CD8-positive, alpha-beta memory T cell (primary cell): ENCODE measurements at regions not wholly inside any gene's neighbourhood (a gene's known extent, or its start where the extent isn't known, plus 50 kb on each side); places are given as distances from the start of the nearest gene placed in this dataset.
A peak's percentile ranks its signal among the peaks of the same experiment; 100 is the strongest.

Source experiments
- CTCF ChIA-PET: fragments of 350-600 bp; sonication (Branson Sonifier 250); formaldehyde crosslinking; loops from one replicate; lab custom pipeline; 2021; ENCODE audit warnings: antibody characterized with exemption; lab: Charles Lee
- POLR2A ChIA-PET: fragments of 350-600 bp; sonication (Branson Sonifier 250); formaldehyde crosslinking; loops from one replicate; lab custom pipeline; 2021; ENCODE audit warnings: antibody characterized with exemption; lab: Charles Lee
- DNase-seq, 5 donors: peaks; one replicate each; pipeline versions ENCODE4 v3.0.0 to v3.0.0-alpha.2; 2020 to 2022; ENCODE audit warnings: mixed read lengths in 1 of 5
- H3K27ac ChIP-seq: one replicate; pipeline ENCODE4 v1.7.0; 2013; ENCODE audit warnings: low read depth, mild to moderate bottlenecking, low read length, moderate library complexity
- H3K27me3 ChIP-seq: 2 replicates; pipeline ENCODE4 v1.7.0; 2013; ENCODE audit warnings: low read length, mild to moderate bottlenecking; ENCODE audit not compliant: insufficient read depth, poor library complexity, severe bottlenecking
- H3K36me3 ChIP-seq: 2 replicates; pipeline ENCODE4 v1.7.0; 2013; ENCODE audit warnings: mild to moderate bottlenecking, low read length, moderate library complexity; ENCODE audit not compliant: insufficient read depth
- H3K4me1 ChIP-seq: 2 replicates; pipeline ENCODE4 v1.7.0; 2013; ENCODE audit warnings: mild to moderate bottlenecking, low read length, moderate library complexity; ENCODE audit not compliant: insufficient read depth
- H3K4me3 ChIP-seq: 2 replicates; pipeline ENCODE4 v1.7.0; 2013; ENCODE audit warnings: mild to moderate bottlenecking, low read length
- H3K9me3 ChIP-seq: 2 replicates; pipeline ENCODE4 v1.7.0; 2013; ENCODE audit warnings: mild to moderate bottlenecking, low read length
- H3K27ac Mint-ChIP-seq, 8 donors: one replicate each; pipeline ENCODE4 v1.8.0; 2020 to 2021; ENCODE audit warnings: mixed read lengths in 8 of 8, mild to moderate bottlenecking in 6 of 8, inconsistent platforms in 3 of 8, moderate library complexity in 3 of 8
- H3K27me3 Mint-ChIP-seq, 2 donors: one replicate each; pipeline ENCODE4 v1.8.0; 2020 to 2021; ENCODE audit warnings: mixed read lengths in 2 of 2, mild to moderate bottlenecking in 1 of 2, moderate library complexity in 1 of 2
- H3K36me3 Mint-ChIP-seq, 3 donors: one replicate each; pipeline ENCODE4 v1.8.0; 2020 to 2021; ENCODE audit warnings: mixed read lengths in 3 of 3, inconsistent platforms in 1 of 3, mild to moderate bottlenecking in 1 of 3
- H3K4me1 Mint-ChIP-seq, 3 donors: one replicate each; pipeline ENCODE4 v1.8.0; 2020 to 2021; ENCODE audit warnings: mixed read lengths in 3 of 3, inconsistent platforms in 1 of 3, mild to moderate bottlenecking in 1 of 3
- H3K4me3 Mint-ChIP-seq, 7 donors: one replicate each; pipeline ENCODE4 v1.8.0; 2020 to 2021; ENCODE audit warnings: mixed read lengths in 7 of 7, mild to moderate bottlenecking in 6 of 7, moderate library complexity in 4 of 7, inconsistent platforms in 2 of 7
- H3K9me3 Mint-ChIP-seq, 5 donors: one replicate each; pipeline ENCODE4 v1.8.0; 2020 to 2022; ENCODE audit warnings: mixed read lengths in 5 of 5, mild to moderate bottlenecking in 3 of 5, moderate library complexity in 2 of 5, inconsistent platforms in 1 of 5

DNA sequence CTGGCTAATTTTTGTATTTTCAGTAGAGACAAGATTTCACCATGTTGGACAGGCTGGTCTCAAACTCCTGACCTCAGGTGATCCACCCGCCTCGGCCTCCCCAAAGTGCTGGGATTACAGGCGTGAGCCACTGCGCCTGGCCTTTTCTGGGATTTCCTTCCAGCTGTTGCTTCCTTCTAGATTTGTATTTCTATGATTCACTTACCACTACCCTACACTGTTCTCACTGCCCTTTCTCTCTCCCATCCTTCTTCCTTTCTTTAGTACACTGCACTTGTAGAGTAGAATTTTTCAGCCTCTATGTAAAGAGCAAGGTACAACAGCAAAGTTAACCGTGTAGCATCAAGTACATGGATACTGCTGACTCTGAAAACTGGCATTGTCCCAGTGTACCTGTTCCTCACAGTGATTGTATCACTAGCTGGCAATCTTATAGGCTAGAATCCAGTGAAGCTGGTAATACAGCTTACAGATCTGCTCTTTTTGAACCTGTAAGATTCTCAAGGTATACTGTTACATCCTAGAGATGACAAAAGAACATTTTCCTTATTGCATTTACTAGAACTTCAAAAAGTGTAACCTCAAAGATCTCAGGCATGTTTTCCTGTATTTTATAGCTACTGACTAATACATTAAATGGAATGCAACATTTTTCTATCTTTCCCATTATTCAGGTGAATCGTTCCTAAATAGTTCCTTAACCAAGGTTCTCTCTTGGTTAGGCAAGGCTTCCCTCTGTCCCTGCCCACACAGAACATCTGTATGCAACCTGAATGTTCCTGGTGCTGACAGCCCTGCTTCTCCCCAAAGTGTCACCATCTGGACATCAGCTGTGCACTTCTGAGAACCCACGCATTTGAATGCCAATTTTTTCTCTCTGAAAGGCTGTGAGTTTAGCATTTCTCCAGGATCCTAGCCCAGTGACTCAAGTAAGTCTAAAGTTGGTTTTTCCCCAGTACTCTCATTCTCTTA is 74.1 kb upstream of the RAP2B start:
- H3K27me3 ChIP-seq = no peaks in the 10 kb centered on the region
- no peak for DNase-seq
- no peaks in the 10 kb centered on the region for H3K36me3 Mint-ChIP-seq
- no peak overlapping the region for H3K4me3 ChIP-seq
- peaks cover 3 to 12% of the 10 kb centered on the region in 2 donors for H3K27me3 Mint-ChIP-seq
- no peak overlapping the region for H3K27ac ChIP-seq
- no peaks in the 10 kb centered on the region for H3K9me3 ChIP-seq
- H3K4me1 ChIP-seq = peaks cover 14% of the 10 kb centered on the region
- peaks cover 8 to 15% (median 11%) of the 10 kb centered on the region in 3 donors for H3K4me1 Mint-ChIP-seq
- POLR2A ChIA-PET = no interaction called here
- H3K36me3 ChIP-seq = no peaks in the 10 kb centered on the region
- peak overlapping the region in 1 of 7 donors; percentile 0 for H3K4me3 Mint-ChIP-seq
- H3K27ac Mint-ChIP-seq = no peak overlapping the region
- CTCF ChIA-PET = interaction anchor here (1.2 kb wide), 1 partner anchor 75 kb away, joined by 3 read pairs; the partner anchor contains the start of gene RAP2B
- no peaks in the 10 kb centered on the region for H3K9me3 Mint-ChIP-seq

DNA sequence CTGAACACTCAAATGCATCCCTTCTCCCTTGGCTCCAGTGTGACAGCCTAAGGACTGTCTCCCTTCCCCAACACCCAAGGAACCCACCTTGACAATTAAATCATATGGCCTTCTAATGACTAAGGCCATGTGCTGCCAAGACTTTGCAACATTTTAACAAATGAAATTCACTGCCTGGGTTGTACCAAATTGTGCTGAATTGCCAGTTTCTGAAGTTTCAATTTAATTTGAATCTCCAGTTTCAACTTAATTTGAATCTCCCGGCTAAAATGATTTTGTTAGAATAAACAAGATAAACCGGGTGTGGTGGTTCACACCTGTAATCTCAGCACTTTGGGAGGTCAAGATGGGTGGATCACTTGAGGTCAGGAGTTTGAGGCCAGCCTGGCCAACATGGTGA is 72.4 kb upstream of the RAP2B start:
- Mint-ChIP-seq H3K4me1 (peaks cover 8 to 15% (median 11%) of the 10 kb centered on the region in 3 donors), H3K4me3 (no peak overlapping the region), H3K36me3 (no peaks in the 10 kb centered on the region), H3K27me3 (peaks cover 3 to 7% of the 10 kb centered on the region in 2 donors), H3K27ac (no peak overlapping the region), H3K9me3 (no peaks in the 10 kb centered on the region)
- Histone ChIP-seq H3K27ac (no peak overlapping the region), H3K4me3 (no peak overlapping the region), H3K27me3 (no peaks in the 10 kb centered on the region), H3K9me3 (no peaks in the 10 kb centered on the region), H3K4me1 (peaks cover 14% of the 10 kb centered on the region), H3K36me3 (no peaks in the 10 kb centered on the region)
- no peak for DNase-seq
- POLR2A ChIA-PET = no interaction called here
- CTCF ChIA-PET = no interaction called here

DNA sequence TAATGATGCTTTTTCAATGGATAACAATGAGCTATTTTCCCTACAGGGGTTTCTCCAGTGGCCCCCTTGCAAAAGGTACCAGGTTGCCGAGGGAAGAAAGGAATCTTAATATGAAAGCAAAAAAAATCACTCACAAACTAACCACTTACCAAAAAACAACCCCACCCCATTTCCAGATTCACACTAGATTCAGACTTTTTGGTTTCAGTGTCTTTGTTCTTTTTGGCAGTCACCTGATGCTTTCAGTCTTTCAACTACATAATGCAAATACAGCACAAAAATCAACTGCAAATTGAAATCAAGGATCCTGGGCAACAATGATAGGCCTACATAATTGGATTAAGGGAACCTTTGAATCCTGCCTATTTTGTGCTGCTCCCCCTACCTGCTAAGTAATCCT is 71.1 kb upstream of the RAP2B start:
- ChIA-PET POLR2A (no interaction called here), CTCF (no interaction called here)

GRCh38 chr3:153093629-153094028 is 68.4 kb upstream of the RAP2B start:
- no peak for DNase-seq
- Histone ChIP-seq H3K36me3 (no peaks in the 10 kb centered on the region), H3K9me3 (no peaks in the 10 kb centered on the region), H3K4me1 (peaks cover 14% of the 10 kb centered on the region), H3K27ac (no peak overlapping the region), H3K27me3 (no peaks in the 10 kb centered on the region), H3K4me3 (no peak overlapping the region)
- H3K9me3 Mint-ChIP-seq = no peaks in the 10 kb centered on the region
- ChIA-PET POLR2A (no interaction called here), CTCF (no interaction called here)
- peaks cover 0 to 2% of the 10 kb centered on the region in 2 donors for H3K27me3 Mint-ChIP-seq
- peak overlapping the region in 1 of 8 donors; percentile 27 for H3K27ac Mint-ChIP-seq
- H3K4me1 Mint-ChIP-seq = peaks cover 8 to 15% (median 11%) of the 10 kb centered on the region in 3 donors
- H3K36me3 Mint-ChIP-seq = no peaks in the 10 kb centered on the region
- H3K4me3 Mint-ChIP-seq = no peak overlapping the region

More for the DNA sequence above, 71.1 kb upstream of the RAP2B start:
- peak overlapping the region in 1 of 8 donors; percentile 11 for H3K27ac Mint-ChIP-seq
- no peak overlapping the region for H3K4me3 ChIP-seq
- peak in 2 of 5 donors; percentile 14 to 27 for DNase-seq
- no peaks in the 10 kb centered on the region for H3K36me3 ChIP-seq
- no peaks in the 10 kb centered on the region for H3K9me3 Mint-ChIP-seq
- H3K4me3 Mint-ChIP-seq = peak overlapping the region in 2 of 7 donors; percentile 16 to 30
- peaks cover 14% of the 10 kb centered on the region for H3K4me1 ChIP-seq
- peaks cover 0 to 3% of the 10 kb centered on the region in 2 donors for H3K27me3 Mint-ChIP-seq
- no peaks in the 10 kb centered on the region for H3K27me3 ChIP-seq
- peaks cover 8 to 15% (median 11%) of the 10 kb centered on the region in 3 donors for H3K4me1 Mint-ChIP-seq
- no peaks in the 10 kb centered on the region for H3K9me3 ChIP-seq
- no peaks in the 10 kb centered on the region for H3K36me3 Mint-ChIP-seq
- no peak overlapping the region for H3K27ac ChIP-seq

DNA sequence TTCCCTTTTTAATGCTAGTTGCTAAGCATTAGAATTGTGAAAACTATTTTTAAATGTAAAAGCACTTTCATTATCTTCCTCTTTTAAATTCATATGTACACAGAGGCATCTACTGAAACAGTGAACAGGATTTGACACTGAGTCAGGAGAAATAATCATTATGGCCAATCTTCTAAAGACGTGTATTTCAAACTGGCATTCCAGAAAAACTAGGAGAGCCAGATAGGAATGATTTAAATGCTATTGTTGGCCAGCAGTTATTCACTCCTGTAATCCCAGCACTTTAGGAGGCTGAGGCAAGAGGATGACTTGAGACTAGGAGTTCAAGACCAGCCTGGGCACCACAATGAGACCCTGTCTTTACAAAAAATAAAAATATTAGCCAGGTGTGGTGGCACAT is 67.6 kb upstream of the RAP2B start:
- Histone ChIP-seq H3K27ac (no peak overlapping the region), H3K4me1 (peaks cover 14% of the 10 kb centered on the region), H3K27me3 (no peaks in the 10 kb centered on the region), H3K36me3 (no peaks in the 10 kb centered on the region), H3K9me3 (no peaks in the 10 kb centered on the region), H3K4me3 (no peak overlapping the region)
- Mint-ChIP-seq H3K36me3 (no peaks in the 10 kb centered on the region), H3K9me3 (no peaks in the 10 kb centered on the region), H3K27me3 (no peaks in the 10 kb centered on the region), H3K27ac (no peak overlapping the region), H3K4me1 (peaks cover 8 to 15% (median 11%) of the 10 kb centered on the region in 3 donors), H3K4me3 (no peak overlapping the region)
- CTCF ChIA-PET = no interaction called here
- no peak for DNase-seq
- POLR2A ChIA-PET = no interaction called here

- Histone ChIP-seq H3K27ac (no peak overlapping the region), H3K4me1 (peaks cover 13% of the 10 kb centered on the region), H3K4me3 (no peak overlapping the region), H3K9me3 (no peaks in the 10 kb centered on the region), H3K36me3 (no peaks in the 10 kb centered on the region), H3K27me3 (no peaks in the 10 kb centered on the region)
- no peak overlapping the region for H3K4me3 Mint-ChIP-seq
- POLR2A ChIA-PET = no interaction called here
- no peaks in the 10 kb centered on the region for H3K9me3 Mint-ChIP-seq
- CTCF ChIA-PET = no interaction called here
- no peak overlapping the region for H3K27ac Mint-ChIP-seq
- H3K36me3 Mint-ChIP-seq = no peaks in the 10 kb centered on the region
- DNase-seq = no peak
- peaks cover 8 to 15% (median 11%) of the 10 kb centered on the region in 3 donors for H3K4me1 Mint-ChIP-seq
- H3K27me3 Mint-ChIP-seq = no peaks in the 10 kb centered on the region
These were observed 66.6 kb upstream of the RAP2B start for GRCh38 chr3:153095441-153095840.

GRCh38 chr3:153096731-153097131 is 65.3 kb upstream of the RAP2B start:
- no peaks in the 10 kb centered on the region for H3K9me3 Mint-ChIP-seq
- no peak overlapping the region for H3K27ac ChIP-seq
- H3K36me3 ChIP-seq = no peaks in the 10 kb centered on the region
- no peak overlapping the region for H3K4me3 Mint-ChIP-seq
- ChIA-PET CTCF (no interaction called here), POLR2A (no interaction called here)
- DNase-seq = no peak
- H3K27me3 ChIP-seq = no peaks in the 10 kb centered on the region
- no peaks in the 10 kb centered on the region for H3K27me3 Mint-ChIP-seq
- no peaks in the 10 kb centered on the region for H3K36me3 Mint-ChIP-seq
- peaks cover 0 to 3% (median 0%) of the 10 kb centered on the region in 3 donors for H3K4me1 Mint-ChIP-seq
- H3K4me1 ChIP-seq = peaks cover under 1% of the 10 kb centered on the region
- no peak overlapping the region for H3K27ac Mint-ChIP-seq
- H3K9me3 ChIP-seq = no peaks in the 10 kb centered on the region
- H3K4me3 ChIP-seq = no peak overlapping the region

DNA sequence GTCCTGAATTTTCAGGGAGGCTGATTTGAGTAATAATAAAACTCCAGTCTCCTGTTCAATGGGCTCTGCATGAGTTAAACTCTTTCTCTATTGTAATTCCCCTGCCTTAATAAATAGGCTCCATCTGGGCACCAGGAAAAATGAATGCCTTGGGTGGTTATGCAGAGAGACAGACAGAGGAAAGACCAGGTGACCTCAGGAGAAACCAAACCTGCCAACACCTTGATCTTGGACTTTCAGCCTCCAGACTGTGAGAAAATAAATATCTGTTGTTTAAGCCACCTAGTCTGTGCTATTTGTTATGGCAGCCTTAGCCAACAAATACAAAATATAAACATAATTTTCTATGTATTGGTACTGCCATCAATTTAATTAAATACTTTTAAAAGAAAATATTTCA is 64.8 kb upstream of the RAP2B start:
- POLR2A ChIA-PET = no interaction called here
- H3K27ac ChIP-seq = no peak overlapping the region
- Mint-ChIP-seq H3K4me1 (no peaks in the 10 kb centered on the region), H3K9me3 (no peaks in the 10 kb centered on the region), H3K27ac (no peak overlapping the region), H3K36me3 (no peaks in the 10 kb centered on the region), H3K4me3 (no peak overlapping the region), H3K27me3 (no peaks in the 10 kb centered on the region)
- H3K4me3 ChIP-seq = no peak overlapping the region
- no peaks in the 10 kb centered on the region for H3K4me1 ChIP-seq
- CTCF ChIA-PET = no interaction called here
- no peaks in the 10 kb centered on the region for H3K9me3 ChIP-seq
- H3K27me3 ChIP-seq = no peaks in the 10 kb centered on the region
- DNase-seq = no peak
- H3K36me3 ChIP-seq = no peaks in the 10 kb centered on the region
